ENCODE measurements at regions not wholly inside any gene's neighbourhood (a gene's known extent, or its start where the extent isn't known, plus 50 kb on each side); places are given as distances from the start of the nearest gene placed in this dataset.

DNA sequence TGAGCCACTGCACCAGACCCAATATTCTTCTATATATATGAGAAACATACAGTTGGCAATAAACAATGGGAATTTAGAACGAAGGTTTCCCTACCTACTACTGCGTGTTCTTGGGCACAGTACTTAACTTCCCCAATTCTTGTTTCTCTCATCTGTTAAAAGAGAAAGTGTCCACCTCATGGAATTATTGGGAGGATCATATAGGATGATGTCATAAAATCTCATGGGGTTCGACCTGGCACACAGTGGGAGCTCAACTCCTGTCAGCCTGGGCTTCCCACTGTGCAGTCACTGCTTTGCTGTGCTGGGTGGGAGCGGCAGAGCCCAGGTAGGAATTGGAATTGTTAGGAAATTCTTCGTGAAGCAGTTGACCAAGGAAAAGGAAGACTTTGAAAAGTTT, 203.3 kb downstream of the SH3BP4 start:
- H3K36me3 ChIP-seq = no peaks in the 10 kb centered on the region
- H3K27me3 ChIP-seq = peaks cover 0 to 7% (median 0%) of the 10 kb centered on the region in 3 donors
- H3K4me1 ChIP-seq = no peaks in the 10 kb centered on the region
- 85 to 92% methylated on average over 5 of the region's 5 CpGs for WGBS, 2 donors
- intact Hi-C loops (cut with DNase I) = no loop called here
- DNase-seq = no peak
- H3K4me3 ChIP-seq = no peak overlapping the region
- H3K27ac ChIP-seq = no peak overlapping the region
- no peaks in the 10 kb centered on the region for H3K9me3 ChIP-seq
- TF ChIP-seq POLR2AphosphoS5 (IDR thresholded peaks at IDR 0.05) (no peak), POLR2A (IDR thresholded peaks at IDR 0.05) (no peak), EP300 (IDR thresholded peaks at IDR 0.05) (no peak)
- TF ChIP-seq, protein P1, sequence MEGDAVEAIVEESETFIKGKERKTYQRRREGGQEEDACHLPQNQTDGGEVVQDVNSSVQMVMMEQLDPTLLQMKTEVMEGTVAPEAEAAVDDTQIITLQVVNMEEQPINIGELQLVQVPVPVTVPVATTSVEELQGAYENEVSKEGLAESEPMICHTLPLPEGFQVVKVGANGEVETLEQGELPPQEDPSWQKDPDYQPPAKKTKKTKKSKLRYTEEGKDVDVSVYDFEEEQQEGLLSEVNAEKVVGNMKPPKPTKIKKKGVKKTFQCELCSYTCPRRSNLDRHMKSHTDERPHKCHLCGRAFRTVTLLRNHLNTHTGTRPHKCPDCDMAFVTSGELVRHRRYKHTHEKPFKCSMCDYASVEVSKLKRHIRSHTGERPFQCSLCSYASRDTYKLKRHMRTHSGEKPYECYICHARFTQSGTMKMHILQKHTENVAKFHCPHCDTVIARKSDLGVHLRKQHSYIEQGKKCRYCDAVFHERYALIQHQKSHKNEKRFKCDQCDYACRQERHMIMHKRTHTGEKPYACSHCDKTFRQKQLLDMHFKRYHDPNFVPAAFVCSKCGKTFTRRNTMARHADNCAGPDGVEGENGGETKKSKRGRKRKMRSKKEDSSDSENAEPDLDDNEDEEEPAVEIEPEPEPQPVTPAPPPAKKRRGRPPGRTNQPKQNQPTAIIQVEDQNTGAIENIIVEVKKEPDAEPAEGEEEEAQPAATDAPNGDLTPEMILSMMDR (IDR thresholded peaks at IDR 0.05) = no peak

DNA sequence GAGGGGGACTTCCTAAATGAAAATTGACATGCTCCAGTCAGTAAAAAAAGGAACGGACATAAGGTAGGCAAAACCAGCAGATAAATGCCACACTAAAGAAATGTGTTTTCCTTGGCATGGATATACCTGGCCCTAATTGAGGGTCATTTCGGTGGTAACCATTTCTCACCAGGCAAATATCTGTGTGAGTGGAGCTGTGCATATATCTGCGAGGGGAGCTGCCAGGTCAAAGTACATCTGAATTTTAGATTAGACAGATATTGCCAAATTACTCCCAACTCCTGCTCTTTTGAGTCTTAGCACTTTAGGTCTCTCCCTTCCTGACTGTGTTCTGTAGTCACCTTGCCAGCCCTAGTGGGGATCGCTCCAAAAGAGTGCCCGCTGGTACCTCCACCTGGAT, 204.2 kb downstream of the SH3BP4 start:
- 25 to 76% methylated on average over 5 of the region's 5 CpGs for WGBS, 2 donors
- intact Hi-C loops (cut with DNase I) = no loop called here
- no peaks in the 10 kb centered on the region for H3K9me3 ChIP-seq
- DNase-seq = no peak
- no peaks in the 10 kb centered on the region for H3K36me3 ChIP-seq
- no peak for TF ChIP-seq POLR2AphosphoS5 (IDR thresholded peaks at IDR 0.05)
- TF ChIP-seq, protein P1 (IDR thresholded peaks at IDR 0.05) = no peak
- no peak for TF ChIP-seq POLR2A (IDR thresholded peaks at IDR 0.05)
- no peak for TF ChIP-seq EP300 (IDR thresholded peaks at IDR 0.05)
- no peak overlapping the region for H3K27ac ChIP-seq
- no peaks in the 10 kb centered on the region for H3K4me1 ChIP-seq
- H3K4me3 ChIP-seq = no peak overlapping the region
- peaks cover 0 to 7% (median 0%) of the 10 kb centered on the region in 3 donors for H3K27me3 ChIP-seq

DNA sequence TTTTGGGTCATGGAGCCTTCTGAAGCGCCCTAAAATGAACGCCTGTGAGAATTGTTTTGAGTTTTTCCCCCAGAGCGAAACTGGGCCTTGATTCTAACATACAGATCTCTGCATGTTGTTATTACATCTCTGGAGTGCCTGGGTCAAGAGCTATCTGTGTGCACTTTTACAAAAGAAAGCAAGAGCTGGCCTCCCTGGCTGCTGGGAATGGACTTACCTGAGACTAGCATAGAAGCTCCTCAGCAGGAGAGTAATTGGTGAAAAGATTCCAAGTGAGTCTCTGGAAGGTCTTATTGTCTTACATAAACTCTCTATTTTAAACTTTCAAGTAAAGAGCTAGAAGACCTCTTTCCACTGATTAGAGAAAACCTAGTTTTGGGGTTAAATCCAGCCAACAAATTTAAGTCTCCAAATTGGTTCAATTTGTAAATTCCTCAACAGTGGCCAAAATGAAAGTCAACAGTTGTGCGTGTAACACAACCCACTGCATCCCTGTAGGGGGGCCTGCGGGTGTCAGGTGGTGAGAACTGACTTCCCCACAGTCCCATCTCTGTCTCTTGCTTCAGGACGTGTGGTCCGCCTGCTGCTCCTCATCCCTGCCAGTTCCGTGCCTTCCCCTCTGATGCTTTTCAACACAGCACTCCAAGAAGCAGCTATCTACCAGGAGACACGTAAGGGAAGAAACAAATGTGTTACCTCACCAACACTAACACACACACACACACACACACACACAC, 206.1 kb downstream of the SH3BP4 start:
- WGBS, 2 donors = 88 to 95% methylated on average over 9 of the region's 9 CpGs
- Histone ChIP-seq H3K27me3 (peaks cover 0 to 7% (median 0%) of the 10 kb centered on the region in 3 donors), H3K4me1 (no peaks in the 10 kb centered on the region), H3K36me3 (no peaks in the 10 kb centered on the region), H3K4me3 (no peak overlapping the region), H3K9me3 (no peaks in the 10 kb centered on the region), H3K27ac (no peak overlapping the region)
- TF ChIP-seq EP300 (IDR thresholded peaks at IDR 0.05) = no peak
- no peak for TF ChIP-seq POLR2A (IDR thresholded peaks at IDR 0.05)
- no peak for TF ChIP-seq POLR2AphosphoS5 (IDR thresholded peaks at IDR 0.05)
- TF ChIP-seq, protein P1 (IDR thresholded peaks at IDR 0.05) = no peak
- DNase-seq = peak; percentile 20
- intact Hi-C loops (cut with DNase I) = no loop called here

DNA sequence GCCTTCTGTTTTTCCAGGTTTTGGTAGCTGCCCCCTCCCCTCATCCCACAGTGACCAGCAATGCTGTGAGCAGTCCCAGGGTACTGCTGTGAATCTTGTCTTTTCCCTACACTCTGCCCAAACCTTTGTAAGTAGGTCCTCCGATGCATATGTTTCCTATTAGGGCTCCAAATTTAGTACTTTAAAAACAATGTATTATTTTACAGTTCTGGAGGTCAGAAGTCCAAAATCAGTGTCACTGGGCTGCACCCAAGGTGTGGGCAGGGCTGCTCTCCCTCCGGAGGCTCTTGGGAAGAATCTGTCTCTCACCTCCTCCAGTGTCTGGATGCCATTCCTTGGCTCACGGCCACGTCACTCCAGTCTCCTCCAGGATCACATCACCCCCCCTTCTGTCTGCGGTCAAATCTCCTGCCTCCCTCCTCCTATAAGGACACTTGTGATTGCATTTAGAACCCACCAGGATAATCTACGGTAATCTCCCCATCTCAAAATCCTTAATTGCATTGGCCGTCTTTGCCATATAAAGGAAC, 208.5 kb downstream of the SH3BP4 start:
- H3K27ac ChIP-seq = no peak overlapping the region
- TF ChIP-seq POLR2AphosphoS5 (IDR thresholded peaks at IDR 0.05) (no peak), POLR2A (IDR thresholded peaks at IDR 0.05) (no peak), EP300 (IDR thresholded peaks at IDR 0.05) (no peak)
- TF ChIP-seq, protein P1 (IDR thresholded peaks at IDR 0.05) = no peak
- peaks cover 0 to 7% (median 0%) of the 10 kb centered on the region in 3 donors for H3K27me3 ChIP-seq
- H3K36me3 ChIP-seq = no peaks in the 10 kb centered on the region
- H3K4me1 ChIP-seq = no peaks in the 10 kb centered on the region
- DNase-seq = no peak
- no peaks in the 10 kb centered on the region for H3K9me3 ChIP-seq
- intact Hi-C loops (cut with DNase I) = no loop called here
- no peak overlapping the region for H3K4me3 ChIP-seq
- 74 to 79% methylated on average over 7 of the region's 7 CpGs for WGBS, 2 donors

All from sigmoid colon (tissue), 6 donors.